Medulla oblongata (tissue), 1 donor: ENCODE measurements at regions not wholly inside any gene's neighbourhood (a gene's known extent, or its start where the extent isn't known, plus 50 kb on each side); places are given as distances from the start of the nearest gene placed in this dataset.
"Not testable (repeated sequence)": the region's sequence is repeated elsewhere in the genome, so short reads cannot be mapped to it uniquely, and the experiment has no call there.

Experiments used
- DNase-seq: peaks from one replicate; pipeline ENCODE4 v3.0.0-alpha.2; 2015; ENCODE audit errors: extremely low spot score

- DNase-seq: peak; percentile 42
These were observed 83.5 kb upstream of the CCL21 start for GRCh38 chr9:34793428-34793827.

DNA sequence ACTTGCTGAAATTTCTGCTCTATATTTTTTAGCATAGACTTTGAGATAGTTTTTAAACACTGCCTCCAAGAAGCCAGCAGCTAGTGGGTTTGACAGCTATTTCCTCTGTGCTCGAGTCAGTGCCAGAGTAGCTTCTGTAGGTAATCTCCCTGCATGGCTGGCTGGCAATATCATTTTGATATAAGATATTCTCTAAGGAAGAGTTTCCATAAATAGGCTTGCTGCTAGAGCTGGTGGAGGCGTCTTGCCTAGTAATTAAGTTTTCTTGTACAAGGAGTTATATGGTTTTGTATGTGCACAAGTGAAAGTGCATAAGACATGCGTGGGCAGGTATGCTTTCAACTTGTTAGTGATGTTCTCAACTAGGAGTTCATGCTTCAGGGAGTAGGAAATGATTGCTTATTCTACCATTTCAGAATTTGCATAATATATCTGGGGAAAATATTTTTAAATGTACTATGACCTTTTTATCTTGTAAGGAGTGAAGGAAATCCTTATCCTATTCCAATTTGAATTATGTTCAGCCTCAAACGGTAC lies 74.1 kb upstream of the CCL21 start:
- no peak for DNase-seq

- DNase-seq: no peak
These were observed 72.4 kb upstream of the CCL21 start for GRCh38 chr9:34782372-34782771.

DNA sequence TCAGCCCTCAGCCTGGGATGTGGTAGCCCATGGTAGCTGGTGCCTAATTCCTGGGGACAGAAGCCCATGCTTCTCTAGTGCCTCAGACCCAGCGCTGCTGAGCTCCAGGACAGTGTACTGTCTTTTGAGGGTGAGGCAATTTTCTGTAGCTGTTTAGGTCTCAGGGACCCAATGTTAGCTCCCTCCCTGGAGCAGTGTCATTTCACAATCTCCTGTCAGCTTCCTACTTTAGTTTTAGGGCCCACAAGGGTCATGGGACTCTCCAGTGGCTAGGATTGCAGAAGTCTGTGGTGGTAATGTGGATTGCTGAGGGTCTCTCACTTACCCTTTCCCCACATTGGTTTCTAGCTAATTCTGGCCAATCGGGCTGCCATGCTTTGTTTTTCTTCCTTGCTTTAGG lies 67.7 kb upstream of the CCL21 start:
- peak; percentile 80 for DNase-seq

GRCh38 chr9:34773955-34774354 lies 64.0 kb upstream of the CCL21 start:
- DNase-seq: no peak

- DNase-seq: no peak
These were observed 63.5 kb upstream of the CCL21 start for GRCh38 chr9:34773306-34773910.

DNA sequence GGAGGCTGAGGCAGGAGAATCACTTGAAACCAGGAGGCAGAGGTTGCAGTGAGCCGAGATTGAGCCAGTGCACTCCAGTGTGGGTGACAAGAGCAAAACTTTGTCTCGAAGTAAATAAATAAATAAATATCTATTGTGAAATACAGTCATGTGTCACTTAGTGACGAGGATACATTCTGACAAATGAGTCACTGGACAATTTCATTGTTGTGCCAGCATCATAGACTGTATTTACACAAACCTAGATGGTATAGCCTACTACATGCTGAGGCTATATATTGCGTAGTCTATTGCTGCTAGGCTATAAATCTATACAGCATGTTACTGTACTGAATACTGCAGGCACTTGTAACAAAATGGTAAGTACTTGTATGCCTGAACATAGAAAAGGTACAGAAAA lies 61.1 kb upstream of the CCL21 start:
- DNase-seq: no peak

- DNase-seq: not testable (repeated sequence)
These were observed 57.2 kb upstream of the CCL21 start for GRCh38 chr9:34767087-34767486.

DNA sequence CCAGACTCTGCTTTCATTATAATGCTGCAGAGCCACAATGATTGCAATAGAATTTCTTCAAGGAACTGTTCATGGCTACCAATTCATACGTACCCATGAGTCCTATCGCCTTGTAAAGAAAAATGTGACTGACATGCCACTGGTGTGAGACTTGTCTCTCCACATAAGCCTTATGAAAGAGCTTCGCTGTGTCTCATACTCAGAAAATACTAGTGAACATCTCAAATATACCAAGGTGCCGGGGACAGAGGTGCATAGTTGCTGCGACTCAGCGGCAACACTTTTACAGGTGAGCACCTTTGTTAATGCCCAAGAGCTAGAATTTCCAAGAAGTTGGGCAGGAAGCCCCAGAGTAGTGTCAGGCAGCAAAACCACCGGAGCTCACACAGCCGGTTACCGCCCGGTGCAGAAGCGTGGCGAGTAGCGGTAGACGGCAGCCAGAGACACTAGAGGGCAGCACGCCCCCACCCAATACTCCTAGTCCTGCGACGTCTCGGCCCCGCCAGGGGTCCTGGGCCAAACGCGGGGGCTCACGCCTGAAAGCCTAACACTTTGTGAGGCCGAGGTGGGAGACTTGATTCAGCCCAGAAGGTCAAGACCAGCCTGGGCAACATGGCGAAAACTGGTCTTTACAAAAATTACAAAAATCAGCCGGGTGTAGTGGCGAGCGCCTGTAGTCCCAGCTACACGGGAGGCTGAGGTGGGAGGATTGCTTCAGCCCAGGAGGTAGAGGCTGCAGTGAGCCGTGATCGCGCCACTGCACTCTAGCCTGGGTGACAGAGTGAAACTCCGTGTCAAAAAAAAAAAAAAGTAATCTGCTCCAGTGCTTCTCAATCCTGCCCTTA lies 50.5 kb upstream of the CCL21 start:
- peak; percentile 65 for DNase-seq
